IMR-90 (cell line): ENCODE measurements at regions not wholly inside any gene's neighbourhood (a gene's known extent, or its start where the extent isn't known, plus 50 kb on each side); places are given as distances from the start of the nearest gene placed in this dataset.

ENCODE experiments used
- ATAC-seq: fragments of 200-7000 bp; cut with Tn5 transposase; 2 replicates; pipeline ENCODE4 v1.9.1; 2020; ENCODE audit warnings: low read depth, mild to moderate bottlenecking, moderate library complexity
- BruUV-seq: library from RNA; stranded (reverse); fragments of 400-500 nt; replicated peaks from 2 replicates; lab custom pipeline; 2021; lab: Mats Ljungman, UMichigan
- CTCF ChIA-PET: fragments of 300-600 bp; formaldehyde crosslinking; extraction: SDS; loops from one replicate; lab custom pipeline; 2021; ENCODE audit warnings: antibody characterized with exemption; lab: Yijun Ruan, JAX
- POLR2A ChIA-PET: fragments of 300-600 bp; sonication (Branson Sonifier 250); formaldehyde crosslinking; loops from one replicate; lab custom pipeline; 2022; ENCODE audit warnings: antibody characterized with exemption; ENCODE audit not compliant: unreplicated experiment; lab: Charles Lee
- DNase-seq: peaks from one replicate; pipeline ENCODE4 v3.0.0; 2013
- H2AFZ ChIP-seq: replicated peaks from 2 replicates; pipeline ENCODE3; 2013; ENCODE audit warnings: low read length, mild to moderate bottlenecking; ENCODE audit not compliant: poor library complexity
- H2AK5ac ChIP-seq: 2 replicates; pipeline ENCODE4 v1.6.1; 2013; ENCODE audit warnings: low read depth, low read length, inconsistent platforms
- H2AK9ac ChIP-seq: replicated peaks from 2 replicates; pipeline ENCODE3; 2013; ENCODE audit warnings: mild to moderate bottlenecking, low read depth, low read length, moderate library complexity; ENCODE audit not compliant: poor library complexity
- H2BK120ac ChIP-seq: 2 replicates; pipeline ENCODE4 v1.6.1; 2013; ENCODE audit warnings: low read depth, low read length, inconsistent platforms
- H2BK15ac ChIP-seq: 3 replicates; pipeline ENCODE4 v1.6.1; 2013; ENCODE audit warnings: low read depth, low read length, inconsistent platforms
- H2BK20ac ChIP-seq: 2 replicates; pipeline ENCODE4 v1.6.1; 2013; ENCODE audit warnings: low read depth, mild to moderate bottlenecking, inconsistent platforms, low read length, moderate library complexity
- H2BK5ac ChIP-seq: 2 replicates; pipeline ENCODE4 v1.6.1; 2013; ENCODE audit warnings: mild to moderate bottlenecking, low read depth, low read length, inconsistent platforms; ENCODE audit not compliant: poor library complexity, severe bottlenecking
- H3K14ac ChIP-seq: replicated peaks from 2 replicates; pipeline ENCODE4 v1.6.1; 2013; ENCODE audit warnings: low read depth, low read length, inconsistent platforms
- H3K18ac ChIP-seq: 2 replicates; pipeline ENCODE4 v1.6.1; 2013; ENCODE audit warnings: low read depth, low read length, control low read depth
- H3K23ac ChIP-seq: 2 replicates; pipeline ENCODE4 v1.6.1; 2013; ENCODE audit warnings: low read depth, low read length, inconsistent platforms
- H3K27ac ChIP-seq: 2 replicates; pipeline ENCODE4 v1.5.1; 2013; ENCODE audit warnings: mild to moderate bottlenecking, control low read depth, low read length; ENCODE audit not compliant: insufficient read depth
- H3K27me3 ChIP-seq: 2 replicates; pipeline ENCODE4 v1.6.1; 2013; ENCODE audit warnings: low read length; ENCODE audit not compliant: control insufficient read depth, insufficient read depth
- H3K36me3 ChIP-seq: 2 replicates; pipeline ENCODE4 v1.6.1; 2013; ENCODE audit warnings: low read length, mixed read lengths; ENCODE audit not compliant: control insufficient read depth, insufficient read depth
- H3K4ac ChIP-seq: 2 replicates; pipeline ENCODE4 v1.6.1; 2013; ENCODE audit warnings: low read depth, low read length, inconsistent platforms
- H3K4me1 ChIP-seq: 2 replicates; pipeline ENCODE4 v1.6.1; 2013; ENCODE audit warnings: low read length, mixed read lengths; ENCODE audit not compliant: control insufficient read depth, insufficient read depth
- H3K4me2 ChIP-seq: 2 replicates; pipeline ENCODE4 v1.6.1; 2013; ENCODE audit warnings: low read depth, mild to moderate bottlenecking, control low read depth, low read length, moderate library complexity
- H3K4me3 ChIP-seq: 2 replicates; pipeline ENCODE4 v1.5.1; 2013; ENCODE audit warnings: low read depth, mild to moderate bottlenecking, control low read depth, low read length, moderate library complexity; ENCODE audit not compliant: insufficient read depth
- H3K56ac ChIP-seq: 2 replicates; pipeline ENCODE4 v1.6.1; 2013; ENCODE audit warnings: low read length, inconsistent platforms; ENCODE audit not compliant: insufficient read depth; ENCODE audit errors: extremely low read depth
- H3K79me1 ChIP-seq, 2 experiments: 2 replicates each; pipeline ENCODE4 v1.6.1; 2013; ENCODE audit warnings: low read length in 2 of 2, inconsistent platforms in 1 of 2, low read depth in 1 of 2
- H3K9ac ChIP-seq: 2 replicates; pipeline ENCODE4 v1.6.1; 2013; ENCODE audit warnings: low read depth, low read length, control low read depth
- H3K9me1 ChIP-seq: 2 replicates; pipeline ENCODE4 v1.6.1; 2013; ENCODE audit warnings: low read length, inconsistent platforms; ENCODE audit not compliant: insufficient read depth
- H3K9me3 ChIP-seq: 2 replicates; pipeline ENCODE4 v1.6.1; 2013; ENCODE audit warnings: low read length; ENCODE audit not compliant: control insufficient read depth, insufficient read depth
- H4K20me1 ChIP-seq: 2 replicates; pipeline ENCODE4 v1.6.1; 2013; ENCODE audit warnings: low read length, inconsistent platforms; ENCODE audit not compliant: insufficient read depth
- H4K5ac ChIP-seq: 2 replicates; pipeline ENCODE4 v1.6.1; 2013; ENCODE audit warnings: mild to moderate bottlenecking, low read depth, low read length, control low read depth
- H4K8ac ChIP-seq, 2 experiments: 2 replicates each; pipeline ENCODE4 v1.6.1; 2013; ENCODE audit warnings: low read depth in 2 of 2, low read length in 2 of 2, control low read depth in 1 of 2, inconsistent platforms in 1 of 2
- H4K91ac ChIP-seq: 2 replicates; pipeline ENCODE4 v1.6.1; 2013; ENCODE audit warnings: low read depth, low read length, inconsistent platforms; ENCODE audit not compliant: insufficient read depth
- BHLHE40 ChIP-seq: fragments of 150-350 bp; IDR thresholded peaks from 2 replicates; pipeline ENCODE4 v1.6.1; 2016; ENCODE audit warnings: mild to moderate bottlenecking, low read depth, low read length
- CEBPB ChIP-seq: IDR thresholded peaks from 2 replicates; pipeline ENCODE4 v1.6.1; 2012; ENCODE audit warnings: low read depth, low read length, improper control_type of control experiment
- CHD1 ChIP-seq: IDR thresholded peaks from 2 replicates; pipeline ENCODE4 v1.6.1; 2012; ENCODE audit warnings: low read depth, low read length, improper control_type of control experiment
- CTCF ChIP-seq: conservative IDR thresholded peaks from 2 replicates; pipeline ENCODE4 v1.5.1; 2012; ENCODE audit warnings: mild to moderate bottlenecking, low read depth, low read length, improper control_type of control experiment
- ELK1 ChIP-seq: fragments of 150-350 bp; IDR thresholded peaks from 2 replicates; pipeline ENCODE4 v1.6.1; 2016; ENCODE audit warnings: low read depth, mild to moderate bottlenecking, low read length, moderate library complexity, borderline replicate concordance
- FOS ChIP-seq: fragments of 150-350 bp; IDR thresholded peaks from 2 replicates; pipeline ENCODE4 v1.6.1; 2016; ENCODE audit warnings: low read depth, low read length
- MAFK ChIP-seq: IDR thresholded peaks from 2 replicates; pipeline ENCODE4 v1.6.1; 2012; ENCODE audit warnings: low read depth, low read length, improper control_type of control experiment
- MAZ ChIP-seq: IDR thresholded peaks from 2 replicates; pipeline ENCODE4 v1.6.1; 2012; ENCODE audit warnings: low read depth, mild to moderate bottlenecking, low read length, improper control_type of control experiment, moderate library complexity, borderline replicate concordance
- MXI1 ChIP-seq: IDR thresholded peaks from 2 replicates; pipeline ENCODE4 v1.6.1; 2012; ENCODE audit warnings: low read depth, mild to moderate bottlenecking, low read length, moderate library complexity, borderline replicate concordance
- NFE2L2 ChIP-seq: fragments of 150-350 bp; IDR thresholded peaks from 2 replicates; pipeline ENCODE4 v1.6.1; 2016; ENCODE audit warnings: low read depth, mild to moderate bottlenecking, low read length
- POLR2A ChIP-seq: IDR thresholded peaks from 2 replicates; pipeline ENCODE4 v1.6.1; 2012; ENCODE audit warnings: mild to moderate bottlenecking, low read depth, low read length
- RAD21 ChIP-seq: IDR thresholded peaks from 2 replicates; pipeline ENCODE4 v1.6.1; 2012; ENCODE audit warnings: low read length, improper control_type of control experiment
- RCOR1 ChIP-seq: IDR thresholded peaks from 2 replicates; pipeline ENCODE4 v1.6.1; 2012; ENCODE audit warnings: mild to moderate bottlenecking, low read length, improper control_type of control experiment; ENCODE audit not compliant: insufficient replicate concordance
- RFX5 ChIP-seq: IDR thresholded peaks from 2 replicates; pipeline ENCODE4 v1.8.0; 2012; ENCODE audit warnings: low read depth, mild to moderate bottlenecking, low read length, moderate library complexity
- SMC3 ChIP-seq: fragments of 150-350 bp; IDR thresholded peaks from 2 replicates; pipeline ENCODE4 v1.6.1; 2016; ENCODE audit warnings: low read depth, mild to moderate bottlenecking, antibody characterized with exemption, low read length, moderate library complexity
- WGBS, 2 experiments: methylation state at CpG; one replicate each; pipeline versions ENCODE4 v1.1.5 to v1.1.7; 2013; ENCODE audit warnings: missing lambda C conversion rate in 2 of 2; ENCODE audit not compliant: insufficient read length in 1 of 2; ENCODE audit errors: extremely low coverage in 2 of 2; 5-methylcytosine and 5-hydroxymethylcytosine counted together
- dilution Hi-C: fragments of 300-500 bp; cut with HindIII; formaldehyde crosslinking; loops from one replicate; pipeline ENCODE4 v1.14.3; 2018; ENCODE audit warnings: low sequenced_read_pairs; ENCODE audit not compliant: unreplicated experiment
- in situ Hi-C: fragments of 300-500 bp; cut with MboI; formaldehyde crosslinking; loops from 3 replicates; pipeline ENCODE4 v1.14.3; 2019; ENCODE audit warnings: low sequenced_read_pairs, inconsistent platforms, mixed read lengths
- intact Hi-C: fragments of 100-400 bp; cut with micrococcal nuclease; formaldehyde crosslinking; loops from 2 replicates; pipeline ENCODE4 v1.10.0; 2022
- TF ChIP-seq, protein P1 (sequence below): fragments of 150-350 bp; IDR thresholded peaks from 2 replicates; pipeline ENCODE4 v1.6.1; 2017; ENCODE audit warnings: mild to moderate bottlenecking, antibody characterized with exemption, low read length, low read depth

- H2AK9ac ChIP-seq = no peak overlapping the region
- H2BK20ac ChIP-seq = no peak overlapping the region
- peaks cover 10% of the 10 kb centered on the region for H3K27me3 ChIP-seq
- H3K18ac ChIP-seq = no peak overlapping the region
- no peak overlapping the region for H3K4me2 ChIP-seq
- H2BK15ac ChIP-seq = no peak overlapping the region
- no peak overlapping the region for H2AFZ ChIP-seq
- no peak overlapping the region for H3K14ac ChIP-seq
- no peak overlapping the region for H3K4ac ChIP-seq
- H4K8ac ChIP-seq = no peak overlapping the region
- CTCF ChIA-PET = no interaction called here
- no peaks in the 10 kb centered on the region for H3K79me1 ChIP-seq
- H2BK120ac ChIP-seq = no peak overlapping the region
- no peak overlapping the region for H3K27ac ChIP-seq
- intact Hi-C loops (no loop called here), in situ Hi-C loops (no loop called here), dilution Hi-C loops (no loop called here)
- H2BK5ac ChIP-seq = no peak overlapping the region
- no peaks in the 10 kb centered on the region for H3K9me3 ChIP-seq
- H3K9me1 ChIP-seq = no peaks in the 10 kb centered on the region
- H3K4me3 ChIP-seq = no peak overlapping the region
- no peak for DNase-seq
- H3K36me3 ChIP-seq = no peaks in the 10 kb centered on the region
- POLR2A ChIA-PET = interaction anchor here (0.6 kb wide), 1 partner anchor 535 kb away, joined by 3 read pairs; no protein-coding TSS in a partner anchor
- BruUV-seq = no TSS peak
- TF ChIP-seq RFX5 (no peak), RAD21 (no peak), MXI1 (no peak), ELK1 (no peak), NFE2L2 (no peak), CHD1 (no peak), CTCF (no peak), BHLHE40 (no peak), RCOR1 (no peak), MAZ (no peak), CEBPB (no peak), POLR2A (no peak), MAFK (no peak), FOS (no peak), SMC3 (no peak)
- TF ChIP-seq, protein P1, sequence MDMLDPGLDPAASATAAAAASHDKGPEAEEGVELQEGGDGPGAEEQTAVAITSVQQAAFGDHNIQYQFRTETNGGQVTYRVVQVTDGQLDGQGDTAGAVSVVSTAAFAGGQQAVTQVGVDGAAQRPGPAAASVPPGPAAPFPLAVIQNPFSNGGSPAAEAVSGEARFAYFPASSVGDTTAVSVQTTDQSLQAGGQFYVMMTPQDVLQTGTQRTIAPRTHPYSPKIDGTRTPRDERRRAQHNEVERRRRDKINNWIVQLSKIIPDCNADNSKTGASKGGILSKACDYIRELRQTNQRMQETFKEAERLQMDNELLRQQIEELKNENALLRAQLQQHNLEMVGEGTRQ = no peak
- H4K5ac ChIP-seq = no peak overlapping the region
- no peak for ATAC-seq
- no peak overlapping the region for H4K91ac ChIP-seq
- H3K23ac ChIP-seq = no peak overlapping the region
- no CpG with 5 or more reads among the region's 4 CpGs for WGBS, 2 experiments
- no peak overlapping the region for H3K9ac ChIP-seq
- no peaks in the 10 kb centered on the region for H3K4me1 ChIP-seq
- no peaks in the 10 kb centered on the region for H4K20me1 ChIP-seq
- no peak overlapping the region for H2AK5ac ChIP-seq
- H3K56ac ChIP-seq = no peak overlapping the region
These were observed 87.1 kb upstream of the SALL4 start for GRCh38 chr20:51889466-51889865.
